ENCODE measurements at regions not wholly inside any gene's neighbourhood (a gene's known extent, or its start where the extent isn't known, plus 50 kb on each side); places are given as distances from the start of the nearest gene placed in this dataset.

- H3K9me3 ChIP-seq (ENCODE audit: low read length), result peaks cover 9% of the 10 kb centered on the region
- no peak for DNase-seq (ENCODE audit: low spot score)
- H3K4me1 ChIP-seq (ENCODE audit: insufficient read depth, low read length, poor library complexity, severe bottlenecking), result peaks cover 19% of the 10 kb centered on the region
- H3K9me2 ChIP-seq (ENCODE audit: insufficient read depth, low read length), result no peaks in the 10 kb centered on the region
- intact Hi-C loops (cut with micrococcal nuclease; ENCODE audit: unreplicated experiment), result no loop called here
- no peak overlapping the region for H3K27ac ChIP-seq (ENCODE audit: low read depth, low read length, poor library complexity, severe bottlenecking)
- H4K20me1 ChIP-seq (ENCODE audit: insufficient read depth, low read length), result no peaks in the 10 kb centered on the region
- no peaks in the 10 kb centered on the region for H3K79me2 ChIP-seq (ENCODE audit: insufficient read depth, low read depth, low read length)
- no peak overlapping the region for H3K4me2 ChIP-seq (ENCODE audit: low read length)
- H3K36me3 ChIP-seq (ENCODE audit: insufficient read depth, low read length), result no peaks in the 10 kb centered on the region
- no peak overlapping the region for H3K4me3 ChIP-seq (ENCODE audit: low read depth, low read length, poor library complexity, severe bottlenecking)
- TF ChIP-seq EZH2phosphoT487 (IDR thresholded peaks at IDR 0.05; ENCODE audit: borderline replicate concordance, low read depth, low read length) (no peak), CTCF (conservative IDR thresholded peaks at IDR 0.05; ENCODE audit: low read length) (no peak)
- CTCF ChIA-PET (ENCODE audit: unreplicated experiment), result no interaction called here
- BruUV-seq (replicated peaks), result no TSS peak
- H2AFZ ChIP-seq (ENCODE audit: low read length), result no peak overlapping the region
- POLR2A ChIA-PET, result no interaction called here
These were observed 422.8 kb upstream of the ZMIZ1 start for GRCh38 chr10:78645975-78646374.

GRCh38 chr10:78648256-78648860 is 420.4 kb upstream of the ZMIZ1 start:
- Histone ChIP-seq H3K9me3 (ENCODE audit: low read length) (peaks cover 9% of the 10 kb centered on the region), H3K4me2 (ENCODE audit: low read length) (no peak overlapping the region), H3K27ac (ENCODE audit: low read depth, low read length, poor library complexity, severe bottlenecking) (no peak overlapping the region), H3K4me1 (ENCODE audit: insufficient read depth, low read length, poor library complexity, severe bottlenecking) (no peaks in the 10 kb centered on the region), H3K4me3 (ENCODE audit: low read depth, low read length, poor library complexity, severe bottlenecking) (no peak overlapping the region), H4K20me1 (ENCODE audit: insufficient read depth, low read length) (no peaks in the 10 kb centered on the region), H3K79me2 (ENCODE audit: insufficient read depth, low read depth, low read length) (no peaks in the 10 kb centered on the region), H2AFZ (ENCODE audit: low read length) (no peak overlapping the region), H3K9me2 (ENCODE audit: insufficient read depth, low read length) (no peaks in the 10 kb centered on the region), H3K36me3 (ENCODE audit: insufficient read depth, low read length) (no peaks in the 10 kb centered on the region)
- POLR2A ChIA-PET, result interaction anchor here (1.6 kb wide), 1 partner anchor 11 kb away, joined by 3 read pairs; no protein-coding TSS in a partner anchor
- intact Hi-C loops (cut with micrococcal nuclease; ENCODE audit: unreplicated experiment), result no loop called here
- no peak for TF ChIP-seq EZH2phosphoT487 (IDR thresholded peaks at IDR 0.05; ENCODE audit: borderline replicate concordance, low read depth, low read length)
- no peak for TF ChIP-seq CTCF (conservative IDR thresholded peaks at IDR 0.05; ENCODE audit: low read length)
- BruUV-seq (replicated peaks), result no TSS peak
- CTCF ChIA-PET (ENCODE audit: unreplicated experiment), result no interaction called here
- DNase-seq (ENCODE audit: low spot score), result no peak

DNA sequence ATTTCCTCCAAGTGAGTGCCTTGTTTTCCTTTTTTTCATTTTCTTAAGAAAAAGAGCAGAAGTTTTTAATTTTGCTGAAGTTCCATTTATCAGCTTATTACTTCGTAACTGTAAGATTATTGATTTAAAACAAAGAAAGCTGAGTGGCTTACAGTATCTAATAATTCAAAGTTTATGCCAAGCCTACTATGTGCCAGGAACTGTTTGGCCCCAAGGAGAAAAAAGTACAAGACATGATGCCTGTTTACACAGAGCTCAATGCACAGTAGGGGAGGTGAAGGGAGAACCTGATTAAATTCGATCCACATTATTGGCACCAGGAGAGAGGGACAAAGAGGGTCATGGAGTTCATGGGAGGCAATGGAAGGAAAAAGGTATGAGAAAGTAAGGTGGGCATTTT is 419.3 kb upstream of the ZMIZ1 start:
- ChIA-PET POLR2A (interaction anchor here (0.9 to 1.0 kb wide), 2 partner anchors 12 to 603 kb away, joined by 3 to 4 read pairs; no protein-coding TSS in a partner anchor), CTCF (ENCODE audit: unreplicated experiment) (interaction anchor here (1.1 kb wide), 1 partner anchor 8 kb away, joined by 3 read pairs; no protein-coding TSS in a partner anchor)
- BruUV-seq (replicated peaks), result no TSS peak
- no peak overlapping the region for H3K27ac ChIP-seq (ENCODE audit: low read depth, low read length, poor library complexity, severe bottlenecking)
- H3K9me3 ChIP-seq (ENCODE audit: low read length), result peaks cover 5% of the 10 kb centered on the region
- H4K20me1 ChIP-seq (ENCODE audit: insufficient read depth, low read length), result no peaks in the 10 kb centered on the region
- H3K79me2 ChIP-seq (ENCODE audit: insufficient read depth, low read depth, low read length), result no peaks in the 10 kb centered on the region
- no peaks in the 10 kb centered on the region for H3K4me1 ChIP-seq (ENCODE audit: insufficient read depth, low read length, poor library complexity, severe bottlenecking)
- TF ChIP-seq CTCF (conservative IDR thresholded peaks at IDR 0.05; ENCODE audit: low read length) (no peak), EZH2phosphoT487 (IDR thresholded peaks at IDR 0.05; ENCODE audit: borderline replicate concordance, low read depth, low read length) (no peak)
- no peaks in the 10 kb centered on the region for H3K36me3 ChIP-seq (ENCODE audit: insufficient read depth, low read length)
- H3K4me3 ChIP-seq (ENCODE audit: low read depth, low read length, poor library complexity, severe bottlenecking), result no peak overlapping the region
- H2AFZ ChIP-seq (ENCODE audit: low read length), result no peak overlapping the region
- no peaks in the 10 kb centered on the region for H3K9me2 ChIP-seq (ENCODE audit: insufficient read depth, low read length)
- H3K4me2 ChIP-seq (ENCODE audit: low read length), result no peak overlapping the region
- intact Hi-C loops (cut with micrococcal nuclease; ENCODE audit: unreplicated experiment), result no loop called here
- no peak for DNase-seq (ENCODE audit: low spot score)

All from OCI-LY7 (cell line).